HepG2 (cell line): ENCODE measurements at regions not wholly inside any gene's neighbourhood (a gene's known extent, or its start where the extent isn't known, plus 50 kb on each side); places are given as distances from the start of the nearest gene placed in this dataset.

Experiments
- ATAC-seq: fragments of 200-7000 bp; cut with Tn5 transposase; 3 replicates; pipeline ENCODE4 v1.9.1; 2020; ENCODE audit warnings: mild to moderate bottlenecking, moderate library complexity
- BruUV-seq: library from RNA; stranded (reverse); fragments of 400-500 nt; replicated peaks from 2 replicates; lab custom pipeline; 2021; lab: Mats Ljungman, UMichigan
- CTCF ChIA-PET: fragments of 300-600 bp; formaldehyde crosslinking; extraction: SDS; loops from one replicate; lab custom pipeline; 2021; ENCODE audit warnings: low total read pairs, inconsistent platforms, low intra/inter-chr PET ratio; lab: Yijun Ruan, JAX
- POLR2A ChIA-PET: fragments of 350-600 bp; sonication (Branson Sonifier 250); formaldehyde crosslinking; loops from one replicate; lab custom pipeline; 2020; ENCODE audit warnings: antibody characterized with exemption, inconsistent platforms; lab: Yijun Ruan, JAX
- DNase-seq: peaks from one replicate; pipeline ENCODE4 v3.0.0-alpha.2; 2015; ENCODE audit warnings: low spot score
- FAIRE-seq: peaks from 3 replicates; lab custom pipeline; 2011; peaks lifted over from hg19 to GRCh38; lab: Jason Lieb, UNC
- H2AFZ ChIP-seq: one replicate; pipeline ENCODE4 v1.6.1; 2011; ENCODE audit warnings: low read length, inconsistent platforms
- H3K27ac ChIP-seq: fragments of 300-600 bp; 3 replicates; pipeline ENCODE4 v1.8.0; 2011; ENCODE audit warnings: mixed run types, mild to moderate bottlenecking, mixed read lengths, low read length, inconsistent platforms; ENCODE audit not compliant: insufficient read depth; ENCODE audit errors: extremely low read length
- H3K27me3 ChIP-seq, 2 experiments: fragments of 200-600 bp in 1 of 2; 2 replicates in 1 of 2; 3 replicates in 1 of 2; pipeline versions ENCODE4 v1.6.0 to v1.8.0; 2011; ENCODE audit warnings: low read length in 2 of 2, mild to moderate bottlenecking in 2 of 2, moderate library complexity in 2 of 2, inconsistent platforms in 1 of 2; ENCODE audit not compliant: insufficient read depth in 2 of 2, control insufficient read depth in 1 of 2
- H3K36me3 ChIP-seq, 2 experiments: fragments of 200-600 bp in 1 of 2; replicated peaks in 1 of 2; 2 replicates in 1 of 2; 3 replicates in 1 of 2; pipeline versions ENCODE4 v1.5.1 to v1.8.0; 2011; ENCODE audit warnings: low read length in 2 of 2, inconsistent platforms in 1 of 2; ENCODE audit not compliant: insufficient read depth in 2 of 2, control insufficient read depth in 1 of 2
- H3K4me1 ChIP-seq: 2 replicates; pipeline ENCODE4 v1.5.1; 2012; ENCODE audit warnings: low read length, inconsistent platforms; ENCODE audit not compliant: insufficient read depth
- H3K4me2 ChIP-seq: 2 replicates; pipeline ENCODE4 v1.6.0; 2011; ENCODE audit warnings: low read depth, low read length, inconsistent platforms
- H3K4me3 ChIP-seq, 3 experiments: fragments of 200-600 bp in 1 of 3; sonication (generic), shearing (Covaris generic) in 1 of 3; replicated peaks in 1 of 3; 2 replicates each; pipeline ENCODE4 v1.5.1; 2011 to 2016; ENCODE audit warnings: low read length in 3 of 3, inconsistent platforms in 2 of 3, low read depth in 2 of 3, mild to moderate bottlenecking in 2 of 3, control low read depth in 1 of 3, mixed read lengths in 1 of 3; ENCODE audit not compliant: insufficient read depth in 1 of 3
- H3K79me2 ChIP-seq: one replicate; pipeline ENCODE4 v1.6.1; 2011; ENCODE audit warnings: low read length, inconsistent platforms; ENCODE audit not compliant: insufficient read depth
- H3K9ac ChIP-seq: 2 replicates; pipeline ENCODE4 v1.6.0; 2011; ENCODE audit warnings: mild to moderate bottlenecking, low read depth, low read length, inconsistent platforms; ENCODE audit not compliant: insufficient read depth
- H3K9me3 ChIP-seq: 2 replicates; pipeline ENCODE4 v1.5.1; 2012; ENCODE audit warnings: mild to moderate bottlenecking, low read length
- H4K20me1 ChIP-seq: 2 replicates; pipeline ENCODE4 v1.6.0; 2011; ENCODE audit warnings: inconsistent platforms, mild to moderate bottlenecking, low read length, moderate library complexity; ENCODE audit not compliant: insufficient read depth
- JUND ChIP-seq: sonication (generic); formaldehyde crosslinking; IDR thresholded peaks from 2 replicates; pipeline ENCODE4 v1.8.0; 2022; ENCODE audit warnings: mild to moderate bottlenecking, missing genetic modification reagents
- MAFK ChIP-seq, 2 experiments: IDR thresholded peaks in 1 of 2; conservative IDR thresholded peaks in 1 of 2; 2 replicates each; pipeline ENCODE4 v1.6.1; 2011; ENCODE audit warnings: improper control_type of control experiment in 2 of 2, low read length in 2 of 2
- ZNF460 ChIP-seq: sonication (generic); formaldehyde crosslinking; IDR thresholded peaks from 2 replicates; pipeline ENCODE4 v1.5.1; 2020; ENCODE audit warnings: missing genetic modification reagents, mild to moderate bottlenecking, borderline replicate concordance
- WGBS: methylation state at CpG from one replicate; pipeline ENCODE4 v1.1.6; 2017; ENCODE audit warnings: low lambda C conversion rate; 5-methylcytosine and 5-hydroxymethylcytosine counted together
- in situ Hi-C: cut with HindIII; loops from 2 replicates; pipeline ENCODE4 v1.10.0; 2017; ENCODE audit warnings: low pct_unique_long_range_greater_than_20kb; ENCODE audit not compliant: extremely low pct_ligation_motif_present
- intact Hi-C: fragments of 100-400 bp; cut with micrococcal nuclease; formaldehyde crosslinking; loops from one replicate; pipeline ENCODE4 v1.10.0; 2022; ENCODE audit not compliant: unreplicated experiment
- TF ChIP-seq, protein P1 (sequence below): sonication (generic); formaldehyde crosslinking; IDR thresholded peaks from 2 replicates; pipeline ENCODE4 v1.5.0; 2020; ENCODE audit warnings: mild to moderate bottlenecking, missing genetic modification reagents

DNA sequence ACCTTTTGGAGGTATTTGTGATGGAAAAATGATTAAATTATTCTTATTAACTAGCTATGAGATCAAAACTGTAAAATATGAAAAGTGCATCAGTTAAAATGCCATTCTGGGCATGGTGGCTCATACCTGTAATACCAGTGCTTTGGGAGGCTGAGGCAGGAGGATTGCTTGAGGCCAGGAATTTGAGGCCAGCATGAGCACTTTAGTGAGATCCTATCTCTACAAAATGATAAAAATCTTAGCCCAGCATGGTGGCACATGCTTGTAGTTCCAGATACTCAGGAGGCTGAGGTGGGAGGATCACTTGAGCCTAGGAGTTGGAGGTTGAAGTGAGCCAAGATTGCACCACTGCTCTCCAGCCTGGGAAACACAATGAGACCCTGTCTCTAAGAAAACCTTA is 252.5 kb upstream of the SEMA6A start:
- H3K27ac ChIP-seq, result no peak overlapping the region
- no TSS peak for BruUV-seq
- no peak for DNase-seq
- H3K9ac ChIP-seq, result no peak overlapping the region
- H3K36me3 ChIP-seq, result no peaks in the 10 kb centered on the region
- no peak for ATAC-seq
- H4K20me1 ChIP-seq, result no peaks in the 10 kb centered on the region
- no peak overlapping the region for H3K4me2 ChIP-seq
- FAIRE-seq, result no peak
- in situ Hi-C loops (no loop called here), intact Hi-C loops (no loop called here)
- no peak overlapping the region for H2AFZ ChIP-seq
- ChIA-PET POLR2A (no interaction called here), CTCF (no interaction called here)
- TF ChIP-seq, protein P1, sequence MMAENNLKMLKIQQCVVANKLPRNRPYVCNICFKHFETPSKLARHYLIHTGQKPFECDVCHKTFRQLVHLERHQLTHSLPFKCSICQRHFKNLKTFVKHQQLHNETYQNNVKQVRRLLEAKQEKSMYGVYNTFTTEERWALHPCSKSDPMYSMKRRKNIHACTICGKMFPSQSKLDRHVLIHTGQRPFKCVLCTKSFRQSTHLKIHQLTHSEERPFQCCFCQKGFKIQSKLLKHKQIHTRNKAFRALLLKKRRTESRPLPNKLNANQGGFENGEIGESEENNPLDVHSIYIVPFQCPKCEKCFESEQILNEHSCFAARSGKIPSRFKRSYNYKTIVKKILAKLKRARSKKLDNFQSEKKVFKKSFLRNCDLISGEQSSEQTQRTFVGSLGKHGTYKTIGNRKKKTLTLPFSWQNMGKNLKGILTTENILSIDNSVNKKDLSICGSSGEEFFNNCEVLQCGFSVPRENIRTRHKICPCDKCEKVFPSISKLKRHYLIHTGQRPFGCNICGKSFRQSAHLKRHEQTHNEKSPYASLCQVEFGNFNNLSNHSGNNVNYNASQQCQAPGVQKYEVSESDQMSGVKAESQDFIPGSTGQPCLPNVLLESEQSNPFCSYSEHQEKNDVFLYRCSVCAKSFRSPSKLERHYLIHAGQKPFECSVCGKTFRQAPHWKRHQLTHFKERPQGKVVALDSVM (CRISPR knock-in tag), result peak; percentile 59; the same call in 1 of the 2 replicates
- TF ChIP-seq ZNF460, result no peak
- H3K79me2 ChIP-seq, result no peaks in the 10 kb centered on the region
- H3K9me3 ChIP-seq, result no peaks in the 10 kb centered on the region
- H3K4me1 ChIP-seq, result peaks cover 12% of the 10 kb centered on the region
- H3K27me3 ChIP-seq, result no peaks in the 10 kb centered on the region; a peak in 1 of 5 replicates
- H3K4me3 ChIP-seq, result no peak overlapping the region

GRCh38 chr5:116825486-116825885 is 250.9 kb upstream of the SEMA6A start:
- WGBS, result 17% methylated on average over 1 of the region's 1 CpG
- ATAC-seq (no peak), FAIRE-seq (no peak), DNase-seq (no peak)
- Histone ChIP-seq H3K9me3 (no peaks in the 10 kb centered on the region), H2AFZ (no peak overlapping the region), H3K9ac (no peak overlapping the region), H4K20me1 (no peaks in the 10 kb centered on the region), H3K4me1 (peaks cover 12% of the 10 kb centered on the region), H3K27ac (no peak overlapping the region), H3K79me2 (no peaks in the 10 kb centered on the region), H3K4me2 (no peak overlapping the region), H3K36me3 (no peaks in the 10 kb centered on the region), H3K27me3 (no peaks in the 10 kb centered on the region; a peak in 1 of 5 replicates), H3K4me3 (no peak overlapping the region)
- intact Hi-C loops, result no loop called here
- ChIA-PET POLR2A (no interaction called here), CTCF (no interaction called here)
- 0 out of 4 replicates have a peak, but pooled peaks of 1 of the 2 experiments have one; percentile 2 for TF ChIP-seq MAFK (conservative IDR thresholded peaks at IDR 0.05 in 1 of 2, IDR thresholded peaks at IDR 0.05 in 1 of 2; ENCODE audit: low read length in 2 of 2)
- no peak for TF ChIP-seq JUND (CRISPR knock-in tag)
- in situ Hi-C loops, result no loop called here
- BruUV-seq, result no TSS peak
